Vagina (tissue), 2 donors: ENCODE measurements at regions not wholly inside any gene's neighbourhood (a gene's known extent, or its start where the extent isn't known, plus 50 kb on each side); places are given as distances from the start of the nearest gene placed in this dataset.

Experiments
- DNase-seq, 2 donors: peaks; one replicate each; pipeline ENCODE4 v3.0.0-alpha.2; 2017; ENCODE audit errors: extremely low spot score in 2 of 2
- H3K27ac ChIP-seq: fragments of 200-600 bp; sonication (generic); one replicate; pipeline ENCODE4 v1.5.1; 2019
- H3K27me3 ChIP-seq: fragments of 200-600 bp; sonication (generic); one replicate; pipeline ENCODE4 v1.5.1; 2019
- H3K36me3 ChIP-seq, 2 donors: fragments of 200-600 bp; sonication (generic); one replicate each; pipeline ENCODE4 v1.5.1; 2017 to 2019
- H3K4me1 ChIP-seq: fragments of 200-600 bp; sonication (generic); one replicate; pipeline ENCODE4 v1.5.1; 2019
- H3K4me3 ChIP-seq, 2 donors: fragments of 200-600 bp; sonication (generic); 1 replicate in 1 of 2; 2 replicates in 1 of 2; pipeline ENCODE4 v1.5.1; 2016 to 2019
- H3K9me3 ChIP-seq: fragments of 200-600 bp; sonication (generic); one replicate; pipeline ENCODE4 v1.5.1; 2019
- CTCF ChIP-seq, 3 experiments: fragments of 450-650 bp in 2 of 3; fragments of 200-600 bp in 1 of 3; sonication (generic) in 1 of 3; IDR thresholded peaks; one replicate each; pipeline ENCODE4 v1.5.1; 2017 to 2019; ENCODE audit warnings: antibody characterized with exemption in 3 of 3, mild to moderate bottlenecking in 2 of 3, moderate library complexity in 2 of 3
- POLR2A ChIP-seq, 2 donors: fragments of 450-650 bp; IDR thresholded peaks; one replicate each; pipeline ENCODE4 v1.6.1; 2017; ENCODE audit warnings: antibody characterized with exemption in 2 of 2, mild to moderate bottlenecking in 2 of 2, moderate library complexity in 2 of 2
- POLR2AphosphoS5 ChIP-seq, 2 donors: sonication (generic); formaldehyde crosslinking; IDR thresholded peaks; one replicate each; pipeline ENCODE4 v1.9.0; 2017; ENCODE audit warnings: antibody characterized with exemption in 2 of 2, mild to moderate bottlenecking in 2 of 2, low read depth in 1 of 2; ENCODE audit not compliant: insufficient read depth in 1 of 2
- intact Hi-C: fragments of 100-400 bp; cut with DNase I; formaldehyde crosslinking; loops from one replicate; pipeline ENCODE4 v1.15.1; 2023

GRCh38 chr4:111649308-111649707, 495.9 kb upstream of the FAM241A start:
- no peak overlapping the region for H3K27ac ChIP-seq
- no peak overlapping the region for H3K4me3 ChIP-seq
- intact Hi-C loops, result no loop called here
- DNase-seq, result no peak
- no peaks in the 10 kb centered on the region for H3K9me3 ChIP-seq
- no peaks in the 10 kb centered on the region for H3K36me3 ChIP-seq
- H3K4me1 ChIP-seq, result no peaks in the 10 kb centered on the region
- no peaks in the 10 kb centered on the region for H3K27me3 ChIP-seq
- TF ChIP-seq CTCF (IDR thresholded peaks at IDR 0.05), result no peak
- TF ChIP-seq POLR2A (IDR thresholded peaks at IDR 0.05), result no peak
- no peak for TF ChIP-seq POLR2AphosphoS5 (IDR thresholded peaks at IDR 0.05; ENCODE audit: insufficient read depth in 1 of 2, low read depth in 1 of 2)

- TF ChIP-seq POLR2A (IDR thresholded peaks at IDR 0.05) (no peak), POLR2AphosphoS5 (IDR thresholded peaks at IDR 0.05; ENCODE audit: insufficient read depth in 1 of 2, low read depth in 1 of 2) (no peak), CTCF (IDR thresholded peaks at IDR 0.05) (no peak)
- Histone ChIP-seq H3K9me3 (no peaks in the 10 kb centered on the region), H3K4me1 (no peaks in the 10 kb centered on the region), H3K27me3 (no peaks in the 10 kb centered on the region), H3K27ac (no peak overlapping the region), H3K4me3 (no peak overlapping the region), H3K36me3 (no peaks in the 10 kb centered on the region)
- intact Hi-C loops, result no loop called here
- DNase-seq, result no peak
Measured at GRCh38 chr4:111650146-111650545, 495.1 kb upstream of the FAM241A start.

GRCh38 chr4:111650674-111651086, 494.6 kb upstream of the FAM241A start:
- Histone ChIP-seq H3K27ac (no peak overlapping the region), H3K9me3 (no peaks in the 10 kb centered on the region), H3K4me1 (no peaks in the 10 kb centered on the region), H3K4me3 (no peak overlapping the region), H3K36me3 (no peaks in the 10 kb centered on the region), H3K27me3 (no peaks in the 10 kb centered on the region)
- DNase-seq, result no peak
- intact Hi-C loops, result no loop called here
- no peak for TF ChIP-seq CTCF (IDR thresholded peaks at IDR 0.05)
- TF ChIP-seq POLR2AphosphoS5 (IDR thresholded peaks at IDR 0.05; ENCODE audit: insufficient read depth in 1 of 2, low read depth in 1 of 2), result no peak
- no peak for TF ChIP-seq POLR2A (IDR thresholded peaks at IDR 0.05)

GRCh38 chr4:111652236-111652635, 493.0 kb upstream of the FAM241A start:
- DNase-seq, result no peak
- intact Hi-C loops, result no loop called here

GRCh38 chr4:111652986-111653385, 492.3 kb upstream of the FAM241A start:
- TF ChIP-seq POLR2AphosphoS5 (IDR thresholded peaks at IDR 0.05; ENCODE audit: insufficient read depth in 1 of 2, low read depth in 1 of 2), result no peak
- DNase-seq, result no peak
- H3K27me3 ChIP-seq, result no peaks in the 10 kb centered on the region
- no peaks in the 10 kb centered on the region for H3K9me3 ChIP-seq
- H3K27ac ChIP-seq, result no peak overlapping the region
- no peak overlapping the region for H3K4me3 ChIP-seq
- H3K36me3 ChIP-seq, result no peaks in the 10 kb centered on the region
- intact Hi-C loops, result no loop called here
- H3K4me1 ChIP-seq, result no peaks in the 10 kb centered on the region

More at GRCh38 chr4:111652236-111652635, 493.0 kb upstream of the FAM241A start:
- Histone ChIP-seq H3K4me3 (no peak overlapping the region), H3K36me3 (no peaks in the 10 kb centered on the region), H3K4me1 (no peaks in the 10 kb centered on the region), H3K27ac (no peak overlapping the region), H3K27me3 (no peaks in the 10 kb centered on the region), H3K9me3 (no peaks in the 10 kb centered on the region)
- no peak for TF ChIP-seq POLR2AphosphoS5 (IDR thresholded peaks at IDR 0.05; ENCODE audit: insufficient read depth in 1 of 2, low read depth in 1 of 2)
- TF ChIP-seq CTCF (IDR thresholded peaks at IDR 0.05), result no peak
- TF ChIP-seq POLR2A (IDR thresholded peaks at IDR 0.05), result no peak

GRCh38 chr4:111662496-111662895, 482.8 kb upstream of the FAM241A start:
- intact Hi-C loops, result no loop called here
- DNase-seq, result no peak
- Histone ChIP-seq H3K4me3 (no peak overlapping the region), H3K4me1 (no peaks in the 10 kb centered on the region), H3K36me3 (no peaks in the 10 kb centered on the region), H3K9me3 (no peaks in the 10 kb centered on the region), H3K27ac (no peak overlapping the region), H3K27me3 (no peaks in the 10 kb centered on the region)
- TF ChIP-seq POLR2A (IDR thresholded peaks at IDR 0.05) (no peak), CTCF (IDR thresholded peaks at IDR 0.05) (no peak), POLR2AphosphoS5 (IDR thresholded peaks at IDR 0.05; ENCODE audit: insufficient read depth in 1 of 2, low read depth in 1 of 2) (no peak)
